PFSK-1 (cell line): ENCODE measurements at regions not wholly inside any gene's neighbourhood (a gene's known extent, or its start where the extent isn't known, plus 50 kb on each side); places are given as distances from the start of the nearest gene placed in this dataset.

ENCODE experiments used
- FOXP2 ChIP-seq: optimal IDR thresholded peaks from 2 replicates; pipeline ENCODE3; 2011; ENCODE audit warnings: borderline replicate concordance, control low read depth, inconsistent platforms; ENCODE audit not compliant: insufficient read depth; ENCODE audit errors: extremely low read length, extremely low read depth
- POLR2AphosphoS5 ChIP-seq: IDR thresholded peaks from 2 replicates; pipeline ENCODE4 v1.6.1; 2012; ENCODE audit warnings: low read depth, mild to moderate bottlenecking, control low read depth, low read length, moderate library complexity
- REST ChIP-seq, 2 experiments: IDR thresholded peaks; 2 replicates each; pipeline versions ENCODE4 v1.6.1 to v1.8.0; 2011 to 2012; ENCODE audit warnings: low read depth in 2 of 2, low read length in 2 of 2, control low read depth in 1 of 2, inconsistent platforms in 1 of 2, mild to moderate bottlenecking in 1 of 2, moderate library complexity in 1 of 2; ENCODE audit not compliant: insufficient read depth in 1 of 2
- SIN3A ChIP-seq: IDR thresholded peaks from 2 replicates; pipeline ENCODE4 v1.6.1; 2012; ENCODE audit warnings: mild to moderate bottlenecking, low read length, moderate library complexity, borderline replicate concordance; ENCODE audit not compliant: insufficient read depth
- TAF1 ChIP-seq: IDR thresholded peaks from 2 replicates; pipeline ENCODE4 v1.6.1; 2012; ENCODE audit warnings: low read length, control low read depth, borderline replicate concordance; ENCODE audit not compliant: insufficient read depth

GRCh38 chr3:124630960-124631359, 99.3 kb upstream of the UMPS start:
- TF ChIP-seq TAF1 (no peak), POLR2AphosphoS5 (no peak), FOXP2 (no peak), SIN3A (no peak), REST (IDR thresholded peaks at IDR 0.05; ENCODE audit: insufficient read depth in 1 of 2, low read depth in 2 of 2, low read length in 2 of 2) (no peak)

GRCh38 chr3:124631727-124632126, 98.5 kb upstream of the UMPS start:
- no peak for TF ChIP-seq SIN3A
- TF ChIP-seq POLR2AphosphoS5: no peak
- no peak for TF ChIP-seq TAF1
- no peak for TF ChIP-seq FOXP2
- TF ChIP-seq REST (IDR thresholded peaks at IDR 0.05; ENCODE audit: insufficient read depth in 1 of 2, low read depth in 2 of 2, low read length in 2 of 2): no peak

- TF ChIP-seq REST (IDR thresholded peaks at IDR 0.05; ENCODE audit: insufficient read depth in 1 of 2, low read depth in 2 of 2, low read length in 2 of 2) (no peak), POLR2AphosphoS5 (no peak), SIN3A (no peak), TAF1 (no peak), FOXP2 (no peak)
Measured at GRCh38 chr3:124632566-124633140, 97.6 kb upstream of the UMPS start.

- no peak for TF ChIP-seq TAF1
- no peak for TF ChIP-seq POLR2AphosphoS5
- no peak for TF ChIP-seq FOXP2
- TF ChIP-seq SIN3A: no peak
- no peak for TF ChIP-seq REST (IDR thresholded peaks at IDR 0.05; ENCODE audit: insufficient read depth in 1 of 2, low read depth in 2 of 2, low read length in 2 of 2)
Measured at GRCh38 chr3:124633524-124633923, 96.7 kb upstream of the UMPS start.
